KOPT-K1 (cell line): ENCODE measurements at regions not wholly inside any gene's neighbourhood (a gene's known extent, or its start where the extent isn't known, plus 50 kb on each side); places are given as distances from the start of the nearest gene placed in this dataset.

ENCODE experiments used
- H3K27ac ChIP-seq: fragments of 200-600 bp; sonication (generic); 2 replicates; pipeline ENCODE4 v1.5.1; 2016; ENCODE audit warnings: antibody characterized with exemption, mild to moderate bottlenecking, low read depth, low read length; ENCODE audit not compliant: poor library complexity, severe bottlenecking
- H3K36me3 ChIP-seq: fragments of 200-600 bp; sonication (generic); 2 replicates; pipeline ENCODE4 v1.5.1; 2017; ENCODE audit warnings: antibody characterized with exemption, mild to moderate bottlenecking, low read length, moderate library complexity; ENCODE audit not compliant: insufficient read depth
- H3K9me3 ChIP-seq: fragments of 200-600 bp; sonication (generic); 2 replicates; pipeline ENCODE4 v1.5.1; 2017; ENCODE audit warnings: antibody characterized with exemption, low read length, mild to moderate bottlenecking; ENCODE audit not compliant: insufficient read depth, poor library complexity, severe bottlenecking

DNA sequence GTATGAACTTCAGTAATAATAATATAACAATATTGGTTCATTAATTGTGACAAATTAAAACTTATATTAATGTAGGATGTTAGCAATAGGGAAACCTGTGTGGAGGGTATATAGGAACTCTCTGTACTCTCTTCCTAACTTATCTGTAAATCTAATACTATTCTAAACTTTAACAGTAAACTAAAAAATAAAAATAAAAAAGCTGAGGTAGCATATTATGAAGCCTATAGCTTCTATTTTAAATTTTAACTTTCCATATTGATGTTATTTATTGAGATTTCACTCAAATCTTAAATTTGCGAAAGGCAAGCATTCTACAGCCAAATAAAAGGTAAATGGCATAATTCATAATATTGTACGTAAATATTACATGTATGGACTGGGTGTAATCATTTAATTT is 326.4 kb downstream of the MEI4 start:
- H3K36me3 ChIP-seq = no peaks in the 10 kb centered on the region
- H3K9me3 ChIP-seq = no peaks in the 10 kb centered on the region
- H3K27ac ChIP-seq = no peak overlapping the region

DNA sequence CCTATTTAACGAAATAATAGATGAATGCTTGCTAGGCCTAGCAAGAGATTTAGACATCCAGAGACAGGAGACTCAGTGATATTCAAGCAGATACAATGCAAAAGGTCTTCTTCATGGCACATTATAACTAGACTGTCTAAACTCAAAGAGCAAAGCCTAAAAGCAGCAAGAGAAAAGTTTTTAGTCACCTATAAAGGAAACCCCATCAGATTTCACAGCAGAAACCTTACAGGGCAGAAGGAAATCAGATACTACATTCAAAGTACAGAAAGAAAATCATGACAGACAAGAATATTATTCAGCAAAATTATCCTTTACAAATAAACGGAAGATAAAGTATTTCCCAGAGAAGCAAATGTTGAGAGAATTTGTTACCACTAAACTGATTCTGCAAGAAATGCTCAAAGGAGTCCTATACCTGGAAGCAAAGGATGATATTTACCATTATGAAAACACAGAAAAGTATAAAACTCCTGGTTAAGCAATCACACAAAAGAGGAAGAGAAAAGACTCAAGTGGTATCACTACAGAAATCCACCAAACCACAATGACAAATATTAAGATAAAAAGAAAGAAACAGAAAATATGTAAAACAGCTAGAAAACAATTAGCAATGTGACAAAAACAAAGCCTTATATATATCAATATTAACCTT is 333.7 kb downstream of the MEI4 start:
- H3K36me3 ChIP-seq = no peaks in the 10 kb centered on the region
- H3K9me3 ChIP-seq = no peaks in the 10 kb centered on the region
- no peak overlapping the region for H3K27ac ChIP-seq

DNA sequence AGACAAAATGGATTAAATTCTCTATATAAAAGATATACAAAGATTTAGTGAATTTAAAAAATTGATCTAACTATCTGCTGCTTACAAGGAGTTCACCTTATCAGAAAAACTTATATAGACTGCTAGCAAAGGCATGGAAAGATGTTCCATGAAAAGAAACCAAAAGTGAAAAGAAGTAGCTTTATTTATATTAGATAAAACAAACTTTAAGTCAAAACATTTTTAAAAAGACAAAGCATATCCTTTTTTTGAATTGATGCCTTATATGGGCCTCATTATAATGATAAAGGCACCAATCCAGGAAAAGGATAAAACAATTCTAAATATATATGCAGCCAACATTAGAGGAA is 334.2 kb downstream of the MEI4 start:
- Histone ChIP-seq H3K9me3 (no peaks in the 10 kb centered on the region), H3K27ac (no peak overlapping the region), H3K36me3 (no peaks in the 10 kb centered on the region)

DNA sequence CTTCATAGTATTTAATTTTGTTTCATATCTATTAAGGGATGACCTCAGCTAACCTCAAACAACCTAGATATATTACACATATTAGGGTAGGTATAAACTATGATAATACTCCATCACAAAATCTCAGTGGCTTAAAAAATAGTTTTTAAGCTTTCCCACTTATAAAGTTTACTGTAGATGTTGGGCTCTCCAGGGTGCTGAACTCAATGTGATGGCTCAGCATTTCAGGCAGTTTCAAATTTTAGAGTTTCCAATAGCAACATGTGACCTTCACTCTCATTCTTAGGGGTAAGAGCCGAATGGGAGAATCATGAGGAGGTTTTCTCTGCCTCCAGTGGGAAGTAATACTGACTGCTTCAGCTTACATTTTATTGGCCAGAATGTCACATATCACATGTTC is 357.3 kb downstream of the MEI4 start:
- no peaks in the 10 kb centered on the region for H3K36me3 ChIP-seq
- no peak overlapping the region for H3K27ac ChIP-seq
- no peaks in the 10 kb centered on the region for H3K9me3 ChIP-seq

DNA sequence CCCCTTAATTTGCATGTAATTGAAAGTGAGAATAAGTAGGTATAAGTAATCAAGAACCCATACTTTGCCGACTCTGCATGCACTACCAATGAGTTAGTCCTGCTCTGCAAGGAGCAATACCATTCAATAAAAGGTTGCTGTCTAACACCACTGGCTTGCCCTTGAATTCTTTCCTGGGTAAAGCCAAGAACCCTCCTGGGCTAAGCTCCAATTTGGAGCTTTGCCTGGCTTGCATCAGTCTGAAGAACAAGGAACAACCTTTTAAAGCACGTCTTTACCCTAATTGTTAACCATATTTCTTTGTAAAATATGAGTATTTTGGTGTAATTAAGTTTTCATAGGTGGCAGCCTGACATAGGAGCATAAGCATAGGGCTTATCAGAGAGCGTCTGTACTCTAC is 367.7 kb downstream of the MEI4 start:
- no peaks in the 10 kb centered on the region for H3K9me3 ChIP-seq
- no peaks in the 10 kb centered on the region for H3K36me3 ChIP-seq
- no peak overlapping the region for H3K27ac ChIP-seq

DNA sequence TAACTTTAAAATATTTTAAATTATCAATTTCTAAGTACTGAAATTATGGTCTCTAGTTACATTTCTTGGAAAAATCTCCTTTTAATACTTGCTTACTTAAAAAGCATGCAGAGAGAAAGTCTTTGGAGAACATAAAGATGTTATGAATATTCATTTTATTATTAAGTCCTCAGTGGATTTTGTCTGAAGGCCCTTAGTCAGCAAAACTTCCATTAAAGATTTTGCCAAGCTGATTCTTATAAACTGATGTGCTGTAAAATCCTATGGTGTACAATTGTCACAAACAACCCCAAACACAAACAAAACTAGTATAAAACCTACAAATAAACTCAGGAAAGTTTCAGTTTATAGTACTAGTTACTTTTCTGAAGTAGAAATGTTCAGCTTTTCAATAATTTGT is 372.7 kb downstream of the MEI4 start:
- Histone ChIP-seq H3K27ac (no peak overlapping the region), H3K9me3 (no peaks in the 10 kb centered on the region), H3K36me3 (no peaks in the 10 kb centered on the region)

DNA sequence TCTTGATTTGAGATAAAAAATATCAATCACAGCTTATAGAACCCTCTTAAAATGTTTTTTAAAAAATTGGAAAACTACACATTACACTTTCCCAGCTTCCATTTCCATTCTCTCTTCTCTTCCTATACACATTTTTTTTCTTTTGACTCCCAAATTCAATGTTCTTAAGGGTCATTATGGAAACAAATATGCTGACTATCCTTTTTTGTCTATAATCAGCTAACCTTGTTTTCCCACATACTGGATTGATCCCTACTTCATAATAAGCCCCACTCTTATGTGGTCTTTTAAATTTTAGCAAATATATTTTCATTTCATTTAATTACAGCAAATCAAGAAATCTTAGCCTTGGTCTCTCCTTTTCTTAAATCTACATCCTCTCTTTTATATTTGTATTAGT is 378.4 kb downstream of the MEI4 start:
- H3K27ac ChIP-seq = no peak overlapping the region
- H3K9me3 ChIP-seq = no peaks in the 10 kb centered on the region
- no peaks in the 10 kb centered on the region for H3K36me3 ChIP-seq

DNA sequence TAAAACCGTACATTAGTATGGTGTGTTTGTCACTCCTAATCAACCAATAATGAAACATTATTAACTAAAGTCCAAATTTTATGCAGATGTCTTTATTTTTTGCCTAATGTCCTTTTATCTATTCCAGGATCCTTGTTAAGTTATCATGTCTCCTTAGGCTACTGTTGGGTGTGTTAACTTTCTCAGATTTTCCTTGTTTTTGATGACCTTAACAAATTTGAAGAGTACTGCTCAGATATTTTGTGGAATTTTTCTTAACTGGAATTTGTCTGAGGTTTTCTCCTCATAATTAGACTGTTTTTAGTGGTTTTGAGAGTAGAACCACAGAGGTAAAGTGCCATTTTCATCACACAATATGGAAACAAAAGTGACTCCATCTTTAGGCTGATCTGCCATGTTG is 406.3 kb downstream of the MEI4 start:
- Histone ChIP-seq H3K9me3 (no peaks in the 10 kb centered on the region), H3K27ac (no peak overlapping the region), H3K36me3 (no peaks in the 10 kb centered on the region)

DNA sequence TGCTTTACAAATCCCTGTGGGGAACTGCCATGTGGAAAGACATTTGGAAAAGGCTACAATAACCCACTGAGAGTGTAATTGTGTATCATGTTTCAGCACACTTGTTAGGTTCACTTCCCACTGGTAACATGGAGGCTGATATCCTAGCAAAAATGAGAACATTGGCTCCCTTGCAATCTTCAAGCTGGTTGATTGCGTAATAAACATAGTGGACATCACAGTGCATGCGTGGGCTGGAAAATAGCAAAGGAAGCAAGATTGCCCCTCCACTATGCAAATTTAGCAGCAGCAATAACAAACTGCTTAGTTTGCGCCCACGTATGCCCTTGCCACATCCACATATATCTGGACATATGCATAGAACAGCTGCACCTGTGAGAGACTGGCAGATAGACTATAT is 410.2 kb downstream of the MEI4 start:
- H3K9me3 ChIP-seq = no peaks in the 10 kb centered on the region
- no peaks in the 10 kb centered on the region for H3K36me3 ChIP-seq
- no peak overlapping the region for H3K27ac ChIP-seq

DNA sequence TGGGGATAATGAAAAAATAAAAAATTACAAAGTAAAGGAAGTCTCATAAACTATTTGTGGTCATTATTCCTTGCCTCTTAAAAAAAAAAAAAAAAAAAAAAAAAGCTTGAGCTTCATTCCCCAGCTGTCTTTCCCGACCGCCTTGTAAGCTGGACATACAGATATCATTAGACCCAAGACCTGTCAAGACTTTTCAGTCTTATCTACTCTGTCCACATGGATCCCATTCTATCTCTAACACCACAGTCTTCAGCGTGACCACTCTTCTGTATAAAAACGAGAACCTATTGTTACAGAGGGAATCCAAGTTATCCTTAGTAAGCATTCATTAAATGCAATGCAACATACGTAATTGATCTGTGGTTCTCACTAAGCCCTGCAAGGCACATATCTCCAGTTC is 423.5 kb downstream of the MEI4 start:
- Histone ChIP-seq H3K36me3 (no peaks in the 10 kb centered on the region), H3K9me3 (no peaks in the 10 kb centered on the region), H3K27ac (no peak overlapping the region)

DNA sequence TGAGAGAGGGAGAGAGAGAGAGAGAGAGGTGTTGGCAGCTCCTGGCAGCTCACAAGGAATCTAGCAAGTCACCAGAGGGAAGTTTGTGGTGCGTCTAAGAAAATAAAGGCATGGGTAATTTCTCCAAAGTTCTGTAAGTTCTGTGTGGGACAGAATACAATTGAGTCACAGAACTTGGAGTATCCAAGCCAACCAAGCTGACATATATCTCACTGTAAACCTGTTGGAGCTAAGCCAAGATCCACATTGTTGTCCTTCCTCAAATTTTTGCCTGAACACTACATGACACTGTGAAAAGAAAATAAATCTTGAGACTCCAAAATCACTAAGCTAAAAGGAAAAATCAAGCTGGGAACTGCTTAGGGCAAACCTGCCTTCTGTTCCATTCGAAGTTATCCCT is 436.7 kb downstream of the MEI4 start:
- Histone ChIP-seq H3K27ac (no peak overlapping the region), H3K9me3 (no peaks in the 10 kb centered on the region), H3K36me3 (no peaks in the 10 kb centered on the region)

DNA sequence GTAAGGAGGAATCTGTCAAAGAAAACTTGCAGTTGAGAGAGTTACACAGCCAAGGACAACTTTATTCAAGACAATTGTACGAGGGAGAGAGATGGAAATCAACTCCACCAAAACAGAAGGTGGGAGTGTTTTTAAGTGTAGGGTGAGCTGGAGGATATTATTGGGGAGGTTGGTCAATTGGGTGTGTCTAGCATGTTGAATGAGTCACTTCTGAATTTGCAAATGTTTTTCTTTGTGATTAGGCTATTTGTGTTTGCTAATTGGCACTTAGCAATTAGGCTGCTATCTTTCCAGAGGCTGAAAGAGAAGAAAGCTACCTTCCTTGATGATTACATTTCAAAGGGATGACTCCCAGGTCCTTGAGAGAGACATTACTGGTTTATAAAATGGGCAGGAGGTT is 441.1 kb downstream of the MEI4 start:
- H3K36me3 ChIP-seq = no peaks in the 10 kb centered on the region
- H3K9me3 ChIP-seq = no peaks in the 10 kb centered on the region
- H3K27ac ChIP-seq = no peak overlapping the region

DNA sequence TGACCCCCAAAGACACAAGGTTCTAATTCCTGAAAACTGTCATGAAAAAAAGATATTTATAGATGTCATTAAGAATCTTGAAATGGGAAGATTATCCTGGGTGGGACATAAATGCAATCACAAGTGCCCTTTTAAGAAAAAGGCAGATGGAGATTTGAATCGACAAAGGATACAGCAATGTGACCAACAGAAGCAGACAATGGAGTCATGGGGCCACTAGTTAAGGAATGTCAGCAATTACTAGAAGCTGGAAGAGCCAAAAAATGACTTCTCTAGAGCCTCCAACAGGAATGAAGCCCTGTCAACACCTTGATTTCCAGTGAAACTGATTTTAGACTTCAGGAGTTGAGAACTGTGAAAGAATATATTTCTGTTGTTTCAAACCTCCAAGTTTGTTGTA is 448.5 kb downstream of the MEI4 start:
- no peaks in the 10 kb centered on the region for H3K36me3 ChIP-seq
- H3K9me3 ChIP-seq = no peaks in the 10 kb centered on the region
- no peak overlapping the region for H3K27ac ChIP-seq

DNA sequence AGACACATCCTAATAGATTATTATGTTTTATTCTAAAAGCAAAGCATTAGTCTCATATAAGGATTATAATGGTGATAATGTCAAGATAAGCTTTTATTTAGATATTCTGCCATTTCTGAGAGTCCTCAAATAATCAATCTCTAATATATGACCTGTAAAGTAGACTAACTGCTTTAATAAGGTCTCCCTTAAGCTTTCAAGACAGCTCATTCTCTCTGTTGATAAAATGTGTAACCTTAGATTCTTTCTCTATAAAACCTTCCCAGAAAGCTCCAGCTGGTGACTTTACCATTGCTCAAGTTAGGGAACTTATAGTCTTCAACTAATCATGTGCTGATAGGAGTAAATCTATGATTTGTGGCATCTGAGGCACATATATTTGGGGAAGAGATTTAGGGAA is 457.8 kb downstream of the MEI4 start:
- Histone ChIP-seq H3K36me3 (no peaks in the 10 kb centered on the region), H3K9me3 (no peaks in the 10 kb centered on the region), H3K27ac (no peak overlapping the region)

DNA sequence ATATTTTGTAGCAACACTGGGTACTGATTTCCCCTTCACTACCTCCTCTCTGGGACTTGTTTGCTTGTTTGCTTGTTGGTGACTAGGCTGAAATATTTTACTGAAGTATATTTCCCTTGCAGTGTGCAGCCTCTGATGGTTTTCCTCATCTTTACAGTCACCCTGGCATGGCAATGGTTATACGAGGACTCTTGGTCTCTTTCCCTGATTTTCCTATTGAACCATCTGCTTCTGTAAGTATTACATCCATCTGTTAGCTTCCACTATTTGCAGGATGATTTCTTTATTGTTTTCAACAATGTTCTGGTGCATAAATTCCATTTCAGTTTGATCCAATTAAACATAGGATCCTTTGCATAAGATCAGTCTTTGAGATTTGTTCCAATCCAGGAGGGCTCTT is 465.1 kb downstream of the MEI4 start:
- Histone ChIP-seq H3K9me3 (no peaks in the 10 kb centered on the region), H3K27ac (no peak overlapping the region), H3K36me3 (no peaks in the 10 kb centered on the region)

DNA sequence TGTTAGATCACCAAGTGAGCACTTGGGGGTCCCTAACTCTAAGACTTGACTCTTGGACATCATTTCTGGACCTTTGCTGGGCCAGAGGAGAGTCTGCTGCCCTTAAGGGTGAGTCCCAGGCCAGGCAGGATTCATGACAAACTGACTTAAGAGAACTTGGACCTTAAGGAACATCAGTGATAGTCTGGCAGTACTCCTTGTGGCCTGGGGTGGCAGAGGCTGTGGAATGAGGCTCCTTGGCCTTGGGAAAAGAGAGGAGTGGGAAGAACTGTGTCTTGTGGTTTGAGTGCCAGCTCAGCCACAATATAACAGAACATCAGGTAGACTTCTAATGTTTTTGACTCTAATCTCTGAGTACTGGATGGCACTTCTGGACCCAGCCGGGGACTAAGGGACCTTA is 478.7 kb downstream of the MEI4 start:
- Histone ChIP-seq H3K27ac (no peak overlapping the region), H3K9me3 (no peaks in the 10 kb centered on the region), H3K36me3 (no peaks in the 10 kb centered on the region)
